HUES64 (cell line): ENCODE measurements at regions not wholly inside any gene's neighbourhood (a gene's known extent, or its start where the extent isn't known, plus 50 kb on each side); places are given as distances from the start of the nearest gene placed in this dataset.

Experiments used
- H3K27ac ChIP-seq: 2 replicates; pipeline ENCODE4 v1.7.0; 2013; ENCODE audit warnings: low read depth, low read length, inconsistent platforms
- H3K27me3 ChIP-seq: 2 replicates; pipeline ENCODE4 v1.6.1; 2013; ENCODE audit warnings: mild to moderate bottlenecking, low read length; ENCODE audit not compliant: insufficient read depth
- H3K36me3 ChIP-seq: 2 replicates; pipeline ENCODE4 v1.6.1; 2013; ENCODE audit warnings: mild to moderate bottlenecking, low read length; ENCODE audit not compliant: insufficient read depth
- H3K4me1 ChIP-seq: 2 replicates; pipeline ENCODE4 v1.6.1; 2013; ENCODE audit warnings: mild to moderate bottlenecking, low read length, moderate library complexity; ENCODE audit not compliant: insufficient read depth
- H3K4me3 ChIP-seq: 2 replicates; pipeline ENCODE4 v1.5.1; 2013; ENCODE audit warnings: mild to moderate bottlenecking, low read length, moderate library complexity
- H3K9ac ChIP-seq: 2 replicates; pipeline ENCODE4 v1.6.1; 2013; ENCODE audit warnings: mild to moderate bottlenecking, low read depth, low read length
- H3K9me3 ChIP-seq: 2 replicates; pipeline ENCODE4 v1.6.1; 2013; ENCODE audit warnings: low read depth, low read length; ENCODE audit not compliant: insufficient read depth
- WGBS: fragments of 150-250, 120-280 bp; methylation state at CpG from one replicate; pipeline ENCODE4 v1.1.7; 2013; ENCODE audit warnings: missing lambda C conversion rate; 5-methylcytosine and 5-hydroxymethylcytosine counted together

- H3K9me3 ChIP-seq = no peaks in the 10 kb centered on the region
- 87% methylated on average over 3 of the region's 3 CpGs for WGBS
- H3K27me3 ChIP-seq = no peaks in the 10 kb centered on the region
- no peak overlapping the region for H3K4me3 ChIP-seq
- no peak overlapping the region for H3K27ac ChIP-seq
- H3K36me3 ChIP-seq = no peaks in the 10 kb centered on the region
- H3K9ac ChIP-seq = no peak overlapping the region
- H3K4me1 ChIP-seq = peaks cover 16% of the 10 kb centered on the region
These were observed 191.9 kb upstream of the UBL3 start for GRCh38 chr13:30042272-30042671.

- Histone ChIP-seq H3K9ac (no peak overlapping the region), H3K4me3 (no peak overlapping the region), H3K36me3 (no peaks in the 10 kb centered on the region), H3K27me3 (no peaks in the 10 kb centered on the region), H3K27ac (no peak overlapping the region), H3K4me1 (peaks cover 16% of the 10 kb centered on the region), H3K9me3 (no peaks in the 10 kb centered on the region)
- WGBS = 78% methylated on average over 3 of the region's 3 CpGs
These were observed 189.1 kb upstream of the UBL3 start for GRCh38 chr13:30039511-30039911.

DNA sequence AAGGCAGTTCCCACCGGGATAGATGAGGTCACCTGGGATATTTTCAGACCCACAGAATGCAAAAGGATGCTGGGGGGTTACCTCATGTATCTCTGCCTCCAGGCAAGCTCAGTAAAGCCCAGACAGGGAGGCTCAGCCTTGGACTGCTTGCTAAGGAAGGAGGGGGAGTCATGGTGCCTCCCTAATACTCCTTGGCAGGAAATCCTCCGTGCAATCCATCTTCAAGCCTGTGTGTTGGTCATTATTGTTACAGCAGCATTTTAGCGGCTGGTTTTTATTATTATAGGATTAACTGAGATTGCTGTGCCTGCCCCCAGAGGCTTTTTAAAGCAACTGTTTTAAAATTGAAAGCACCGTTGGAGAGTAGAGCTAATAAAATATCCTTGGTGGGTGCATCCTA is 188.5 kb upstream of the UBL3 start:
- WGBS = 66% methylated on average over 4 of the region's 4 CpGs
- Histone ChIP-seq H3K27me3 (no peaks in the 10 kb centered on the region), H3K4me3 (no peak overlapping the region), H3K9ac (no peak overlapping the region), H3K36me3 (no peaks in the 10 kb centered on the region), H3K4me1 (peaks cover 16% of the 10 kb centered on the region), H3K27ac (no peak overlapping the region), H3K9me3 (no peaks in the 10 kb centered on the region)

DNA sequence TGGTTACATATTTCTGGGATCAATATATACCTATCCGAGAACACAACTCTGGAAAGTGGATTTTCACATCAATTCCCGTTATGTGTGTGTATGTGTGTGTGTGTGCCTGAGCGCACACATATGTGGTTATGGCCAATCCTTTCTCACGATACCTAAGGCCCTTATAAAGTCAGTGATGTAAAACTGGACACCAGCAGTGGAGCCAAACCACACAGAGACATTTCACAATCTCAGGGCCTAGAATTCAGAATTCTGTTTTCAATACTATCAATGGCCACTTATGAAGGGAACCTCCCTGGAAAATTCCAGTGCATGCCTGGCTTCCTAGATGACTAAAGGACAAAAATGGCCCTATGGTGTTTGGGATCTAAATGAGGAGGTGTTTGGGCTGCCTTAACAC is 187.3 kb upstream of the UBL3 start:
- Histone ChIP-seq H3K36me3 (no peaks in the 10 kb centered on the region), H3K9ac (no peak overlapping the region), H3K4me3 (no peak overlapping the region), H3K27me3 (no peaks in the 10 kb centered on the region), H3K9me3 (no peaks in the 10 kb centered on the region), H3K4me1 (peaks cover 16% of the 10 kb centered on the region), H3K27ac (no peak overlapping the region)
- WGBS = 92% methylated on average over 4 of the region's 4 CpGs

DNA sequence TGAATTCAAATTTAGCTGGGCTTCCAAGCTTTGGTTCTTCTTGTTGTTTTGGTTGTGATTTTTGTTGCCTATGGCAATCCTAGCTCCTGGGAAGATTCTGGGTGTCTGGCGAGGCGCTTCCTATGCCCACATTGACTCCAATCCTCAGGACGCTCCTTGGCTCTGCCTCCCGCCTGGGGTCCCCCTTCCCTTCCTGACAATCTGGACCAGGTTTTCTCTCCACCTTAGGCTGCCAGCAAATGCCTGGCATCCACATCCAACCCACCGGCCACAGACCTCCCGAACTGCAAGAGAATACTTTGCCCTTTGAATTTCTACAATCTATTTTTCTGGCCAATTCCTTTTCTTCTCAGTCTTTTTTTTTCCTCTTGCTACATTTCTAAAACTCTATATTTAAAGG is 186.9 kb upstream of the UBL3 start:
- Histone ChIP-seq H3K4me1 (peaks cover 16% of the 10 kb centered on the region), H3K4me3 (no peak overlapping the region), H3K9ac (no peak overlapping the region), H3K27ac (no peak overlapping the region), H3K36me3 (no peaks in the 10 kb centered on the region), H3K27me3 (no peaks in the 10 kb centered on the region), H3K9me3 (no peaks in the 10 kb centered on the region)
- WGBS = 54% methylated on average over 6 of the region's 6 CpGs

DNA sequence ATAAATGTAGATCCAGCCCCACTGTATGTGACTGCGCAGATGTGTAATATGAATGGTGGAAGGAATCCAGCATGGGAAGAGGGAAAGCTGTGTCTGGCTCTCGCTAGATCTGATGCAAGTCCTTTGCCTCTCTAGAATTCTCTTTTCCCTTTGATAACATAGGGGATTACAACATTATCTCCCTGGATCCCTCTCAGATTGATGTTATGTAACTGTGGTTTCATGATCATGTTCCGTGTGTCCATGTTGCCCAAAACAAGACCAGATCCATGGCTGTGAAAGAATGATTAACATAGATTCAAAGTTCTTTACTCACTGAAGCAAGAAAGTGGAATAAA is 184.0 kb upstream of the UBL3 start:
- peaks cover 15% of the 10 kb centered on the region for H3K4me1 ChIP-seq
- 97% methylated on average over 2 of the region's 3 CpGs for WGBS
- H3K9me3 ChIP-seq = no peaks in the 10 kb centered on the region
- H3K9ac ChIP-seq = no peak overlapping the region
- H3K27me3 ChIP-seq = no peaks in the 10 kb centered on the region
- no peaks in the 10 kb centered on the region for H3K36me3 ChIP-seq
- no peak overlapping the region for H3K4me3 ChIP-seq
- no peak overlapping the region for H3K27ac ChIP-seq

GRCh38 chr13:30033681-30034457 is 183.5 kb upstream of the UBL3 start:
- no peak overlapping the region for H3K4me3 ChIP-seq
- WGBS = 89% methylated on average over 6 of the region's 6 CpGs
- no peak overlapping the region for H3K27ac ChIP-seq

GRCh38 chr13:30032263-30032662 is 181.8 kb upstream of the UBL3 start:
- Histone ChIP-seq H3K9ac (no peak overlapping the region), H3K36me3 (no peaks in the 10 kb centered on the region), H3K4me3 (no peak overlapping the region), H3K27ac (no peak overlapping the region), H3K9me3 (no peaks in the 10 kb centered on the region), H3K4me1 (no peaks in the 10 kb centered on the region), H3K27me3 (no peaks in the 10 kb centered on the region)
- WGBS = 96% methylated on average over 4 of the region's 4 CpGs

More at GRCh38 chr13:30033681-30034457, 183.5 kb upstream of the UBL3 start:
- Histone ChIP-seq H3K36me3 (no peaks in the 10 kb centered on the region), H3K9ac (no peak overlapping the region), H3K27me3 (no peaks in the 10 kb centered on the region), H3K4me1 (peaks cover 10% of the 10 kb centered on the region), H3K9me3 (no peaks in the 10 kb centered on the region)

DNA sequence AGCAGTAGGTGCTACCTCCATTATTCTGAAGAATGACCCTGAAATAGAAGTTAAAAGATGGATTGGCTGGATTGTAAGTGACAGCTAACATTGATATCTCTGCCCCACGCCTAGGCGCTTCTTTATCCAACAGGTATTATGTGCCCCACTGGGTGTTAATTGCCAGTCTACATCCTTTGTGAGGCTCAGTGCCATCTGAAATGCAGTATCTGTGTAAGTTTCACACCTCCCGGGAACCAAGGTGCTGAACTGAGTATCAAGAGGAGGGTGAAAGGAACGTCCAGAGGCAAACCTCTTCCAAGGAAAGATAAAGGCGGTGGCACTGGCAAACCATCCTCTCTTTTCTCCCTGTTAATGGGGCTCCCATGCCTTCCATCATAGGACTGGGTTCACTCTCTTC is 181.1 kb upstream of the UBL3 start:
- Histone ChIP-seq H3K4me1 (no peaks in the 10 kb centered on the region), H3K36me3 (no peaks in the 10 kb centered on the region), H3K9me3 (no peaks in the 10 kb centered on the region), H3K4me3 (no peak overlapping the region), H3K27me3 (no peaks in the 10 kb centered on the region), H3K27ac (no peak overlapping the region), H3K9ac (no peak overlapping the region)
- 90% methylated on average over 5 of the region's 5 CpGs for WGBS

GRCh38 chr13:30030141-30030750 is 179.8 kb upstream of the UBL3 start:
- Histone ChIP-seq H3K27me3 (no peaks in the 10 kb centered on the region), H3K36me3 (no peaks in the 10 kb centered on the region), H3K4me1 (no peaks in the 10 kb centered on the region), H3K4me3 (no peak overlapping the region), H3K27ac (no peak overlapping the region), H3K9ac (no peak overlapping the region), H3K9me3 (no peaks in the 10 kb centered on the region)
- WGBS = 88% methylated on average over 4 of the region's 4 CpGs

DNA sequence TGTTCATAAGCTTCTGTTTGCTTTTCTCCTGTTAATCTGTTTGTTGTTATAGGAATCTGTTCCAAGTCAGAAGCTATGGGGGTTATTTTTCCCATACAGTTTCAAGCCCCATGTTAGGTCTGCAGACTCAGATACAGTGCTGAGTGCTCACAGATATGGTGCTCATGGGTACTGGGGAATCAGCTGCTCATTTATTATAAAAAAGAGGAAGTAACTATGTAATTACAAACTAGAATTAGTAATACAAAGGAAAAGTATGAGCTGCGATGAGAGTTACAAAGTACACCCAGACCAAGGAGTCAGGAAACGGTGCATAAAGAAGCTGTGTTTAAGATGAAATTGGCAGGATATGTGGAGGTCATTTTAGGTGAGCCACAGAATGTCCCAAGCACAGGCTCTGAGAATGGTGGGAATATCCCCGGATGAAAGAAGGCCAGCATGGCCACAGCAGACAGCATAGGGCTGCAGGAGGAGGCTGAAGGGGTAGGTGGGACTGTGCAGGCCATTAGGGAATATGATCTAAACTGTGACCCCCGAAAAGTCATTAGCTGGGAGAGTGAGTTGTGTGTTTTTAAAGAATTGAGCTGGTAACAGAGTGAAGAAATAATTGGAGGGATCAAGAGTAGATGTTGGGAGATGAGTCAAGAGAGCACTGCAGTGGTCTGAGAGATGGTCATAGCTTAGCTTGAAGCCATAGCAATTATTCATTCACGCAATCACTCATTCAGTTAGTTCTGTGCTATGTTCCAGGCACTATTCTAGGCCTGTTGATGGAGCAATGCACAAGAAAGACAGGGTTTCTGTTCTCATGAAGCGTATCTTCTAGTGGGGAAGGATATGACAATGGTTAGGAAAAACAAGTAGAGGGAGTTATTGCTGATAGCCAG is 177.4 kb upstream of the UBL3 start:
- no peaks in the 10 kb centered on the region for H3K27me3 ChIP-seq
- no peak overlapping the region for H3K9ac ChIP-seq
- H3K27ac ChIP-seq = no peak overlapping the region
- H3K4me1 ChIP-seq = no peaks in the 10 kb centered on the region
- no peaks in the 10 kb centered on the region for H3K36me3 ChIP-seq
- H3K9me3 ChIP-seq = no peaks in the 10 kb centered on the region
- WGBS = 93% methylated on average over 6 of the region's 6 CpGs
- H3K4me3 ChIP-seq = no peak overlapping the region
